DMS53 (cell line): ENCODE measurements at regions not wholly inside any gene's neighbourhood (a gene's known extent, or its start where the extent isn't known, plus 50 kb on each side); places are given as distances from the start of the nearest gene placed in this dataset.
"Not testable (repeated sequence)": the region's sequence is repeated elsewhere in the genome, so short reads cannot be mapped to it uniquely, and the experiment has no call there.

Experiments
- DNase-seq: peaks from one replicate; lab custom pipeline; 2025; lab: John Stamatoyannopoulos, UW

GRCh38 chr7:81182056-81182455 lies 263.2 kb upstream of the SEMA3C start:
- DNase-seq = not testable (repeated sequence)

- no peak for DNase-seq
Observed at GRCh38 chr7:81181066-81181465, 262.2 kb upstream of the SEMA3C start.

GRCh38 chr7:81180573-81180972 lies 261.7 kb upstream of the SEMA3C start:
- DNase-seq = no peak

- peak; percentile 89 for DNase-seq
Observed at GRCh38 chr7:81175275-81175940, 256.6 kb upstream of the SEMA3C start.

- DNase-seq = peak; percentile 26
Observed at GRCh38 chr7:81173766-81174281, 255.0 kb upstream of the SEMA3C start.

- no peak for DNase-seq
Observed at GRCh38 chr7:81170291-81170690, 251.4 kb upstream of the SEMA3C start.

- no peak for DNase-seq
Observed at GRCh38 chr7:81167934-81168333, 249.1 kb upstream of the SEMA3C start.

- no peak for DNase-seq
Observed at GRCh38 chr7:81165070-81165469, 246.2 kb upstream of the SEMA3C start.

GRCh38 chr7:81162771-81163525 lies 244.1 kb upstream of the SEMA3C start:
- DNase-seq = peak; percentile 45

- DNase-seq = no peak
Observed at GRCh38 chr7:81162234-81162633, 243.4 kb upstream of the SEMA3C start.

- DNase-seq = peak; percentile 97
Observed at GRCh38 chr7:81161451-81162075, 242.7 kb upstream of the SEMA3C start.

- peak; percentile 91 for DNase-seq
Observed at GRCh38 chr7:81159402-81159801, 240.6 kb upstream of the SEMA3C start.

- peak; percentile 81 for DNase-seq
Observed at GRCh38 chr7:81158189-81158588, 239.3 kb upstream of the SEMA3C start.

- DNase-seq = peak; percentile 91
Observed at GRCh38 chr7:81155654-81156373, 237.0 kb upstream of the SEMA3C start.

GRCh38 chr7:81154565-81154964 lies 235.7 kb upstream of the SEMA3C start:
- DNase-seq = no peak

- not testable (repeated sequence) for DNase-seq
Observed at GRCh38 chr7:81152925-81153324, 234.1 kb upstream of the SEMA3C start.

- no peak for DNase-seq
Observed at GRCh38 chr7:81150951-81151361, 232.1 kb upstream of the SEMA3C start.

- no peak for DNase-seq
Observed at GRCh38 chr7:81143856-81144255, 225.0 kb upstream of the SEMA3C start.

- not testable (repeated sequence) for DNase-seq
Observed at GRCh38 chr7:81141257-81142205, 222.7 kb upstream of the SEMA3C start.

GRCh38 chr7:81140775-81141174 lies 221.9 kb upstream of the SEMA3C start:
- no peak for DNase-seq

GRCh38 chr7:81140252-81140651 lies 221.4 kb upstream of the SEMA3C start:
- DNase-seq = no peak
